ENCODE measurements at regions not wholly inside any gene's neighbourhood (a gene's known extent, or its start where the extent isn't known, plus 50 kb on each side); places are given as distances from the start of the nearest gene placed in this dataset.

- Mint-ChIP-seq H3K27ac (ENCODE audit: low read depth, unreplicated experiment) (no peak overlapping the region), H3K27me3 (ENCODE audit: insufficient read depth, unreplicated experiment) (no peaks in the 10 kb centered on the region), H3K4me3 (ENCODE audit: unreplicated experiment) (no peak overlapping the region), H3K4me1 (ENCODE audit: insufficient read depth, unreplicated experiment) (peaks cover 6% of the 10 kb centered on the region), H3K36me3 (ENCODE audit: insufficient read depth, unreplicated experiment) (no peaks in the 10 kb centered on the region), H3K9me3 (ENCODE audit: unreplicated experiment) (peaks cover 6% of the 10 kb centered on the region)
- DNase-seq (ENCODE audit: unreplicated experiment): no peak
- POLR2A ChIA-PET: no interaction called here
- TF ChIP-seq CTCF (IDR thresholded peaks at IDR 0.05; ENCODE audit: unreplicated experiment): no peak
- BruUV-seq (replicated peaks): no TSS peak
- intact Hi-C loops (cut with micrococcal nuclease): no loop called here
- CTCF ChIA-PET: no interaction called here
Measured at GRCh38 chr16:75928295-75928694, 202.0 kb upstream of the CPHXL start.

- Mint-ChIP-seq H3K9me3 (ENCODE audit: unreplicated experiment) (peaks cover 6% of the 10 kb centered on the region), H3K27me3 (ENCODE audit: insufficient read depth, unreplicated experiment) (no peaks in the 10 kb centered on the region), H3K4me1 (ENCODE audit: insufficient read depth, unreplicated experiment) (peaks cover 6% of the 10 kb centered on the region), H3K36me3 (ENCODE audit: insufficient read depth, unreplicated experiment) (no peaks in the 10 kb centered on the region), H3K4me3 (ENCODE audit: unreplicated experiment) (no peak overlapping the region), H3K27ac (ENCODE audit: low read depth, unreplicated experiment) (no peak overlapping the region)
- no peak for DNase-seq (ENCODE audit: unreplicated experiment)
- TF ChIP-seq CTCF (IDR thresholded peaks at IDR 0.05; ENCODE audit: unreplicated experiment): no peak
- BruUV-seq (replicated peaks): no TSS peak
- ChIA-PET POLR2A (no interaction called here), CTCF (interaction anchor here (0.6 kb wide), 1 partner anchor 28 kb away, joined by 4 read pairs; no protein-coding TSS in a partner anchor)
- intact Hi-C loops (cut with micrococcal nuclease): no loop called here
Measured at GRCh38 chr16:75929046-75929445, 202.8 kb upstream of the CPHXL start.

GRCh38 chr16:75931043-75931442 lies 204.8 kb upstream of the CPHXL start:
- BruUV-seq (replicated peaks): no TSS peak
- intact Hi-C loops (cut with micrococcal nuclease): no loop called here
- no peaks in the 10 kb centered on the region for H3K27me3 Mint-ChIP-seq (ENCODE audit: insufficient read depth, unreplicated experiment)
- no peak overlapping the region for H3K4me3 Mint-ChIP-seq (ENCODE audit: unreplicated experiment)
- no peak for TF ChIP-seq CTCF (IDR thresholded peaks at IDR 0.05; ENCODE audit: unreplicated experiment)
- H3K27ac Mint-ChIP-seq (ENCODE audit: low read depth, unreplicated experiment): peak overlapping the region; percentile 8
- H3K9me3 Mint-ChIP-seq (ENCODE audit: unreplicated experiment): no peaks in the 10 kb centered on the region
- H3K4me1 Mint-ChIP-seq (ENCODE audit: insufficient read depth, unreplicated experiment): peaks cover 6% of the 10 kb centered on the region
- no peaks in the 10 kb centered on the region for H3K36me3 Mint-ChIP-seq (ENCODE audit: insufficient read depth, unreplicated experiment)
- peak; percentile 79 for DNase-seq (ENCODE audit: unreplicated experiment)
- ChIA-PET POLR2A (no interaction called here), CTCF (no interaction called here)

- no TSS peak for BruUV-seq (replicated peaks)
- H3K4me3 Mint-ChIP-seq (ENCODE audit: unreplicated experiment): no peak overlapping the region
- DNase-seq (ENCODE audit: unreplicated experiment): no peak
- no peaks in the 10 kb centered on the region for H3K36me3 Mint-ChIP-seq (ENCODE audit: insufficient read depth, unreplicated experiment)
- peaks cover 6% of the 10 kb centered on the region for H3K4me1 Mint-ChIP-seq (ENCODE audit: insufficient read depth, unreplicated experiment)
- intact Hi-C loops (cut with micrococcal nuclease): no loop called here
- no peaks in the 10 kb centered on the region for H3K9me3 Mint-ChIP-seq (ENCODE audit: unreplicated experiment)
- no peak overlapping the region for H3K27ac Mint-ChIP-seq (ENCODE audit: low read depth, unreplicated experiment)
- TF ChIP-seq CTCF (IDR thresholded peaks at IDR 0.05; ENCODE audit: unreplicated experiment): no peak
- POLR2A ChIA-PET: no interaction called here
- CTCF ChIA-PET: no interaction called here
- no peaks in the 10 kb centered on the region for H3K27me3 Mint-ChIP-seq (ENCODE audit: insufficient read depth, unreplicated experiment)
Measured at GRCh38 chr16:75931970-75932369, 205.7 kb upstream of the CPHXL start.
